PFSK-1 (cell line): ENCODE measurements at regions not wholly inside any gene's neighbourhood (a gene's known extent, or its start where the extent isn't known, plus 50 kb on each side); places are given as distances from the start of the nearest gene placed in this dataset.

ENCODE experiments used
- POLR2AphosphoS5 ChIP-seq: IDR thresholded peaks from 2 replicates; pipeline ENCODE4 v1.6.1; 2012; ENCODE audit warnings: low read depth, mild to moderate bottlenecking, control low read depth, low read length, moderate library complexity
- TAF1 ChIP-seq: IDR thresholded peaks from 2 replicates; pipeline ENCODE4 v1.6.1; 2012; ENCODE audit warnings: low read length, control low read depth, borderline replicate concordance; ENCODE audit not compliant: insufficient read depth
- TF ChIP-seq, protein P1 (sequence below), 2 experiments: IDR thresholded peaks; 2 replicates each; pipeline versions ENCODE4 v1.6.1 to v1.8.0; 2011 to 2012; ENCODE audit warnings: low read depth in 2 of 2, low read length in 2 of 2, control low read depth in 1 of 2, inconsistent platforms in 1 of 2, mild to moderate bottlenecking in 1 of 2, moderate library complexity in 1 of 2; ENCODE audit not compliant: insufficient read depth in 1 of 2

DNA sequence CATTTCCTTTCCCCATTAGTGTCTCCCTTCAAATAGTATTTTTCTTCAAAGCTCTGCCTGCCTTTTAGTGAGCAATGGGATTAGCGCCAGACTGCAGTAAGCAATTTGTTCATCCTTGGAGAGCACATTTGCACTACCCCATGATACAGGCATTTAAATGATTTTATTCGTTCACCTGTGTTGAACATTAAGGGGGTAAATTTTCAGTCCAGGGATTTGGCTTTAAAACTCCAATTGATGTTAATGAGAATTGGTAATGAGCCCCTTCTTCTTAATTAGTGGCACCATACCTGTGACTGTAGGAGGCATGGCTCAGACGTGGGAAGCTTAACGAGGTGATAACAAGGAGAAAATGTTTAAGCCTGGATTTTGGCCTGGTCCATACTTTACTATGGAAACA, 161.4 kb upstream of the NANOGP8 start:
- TF ChIP-seq POLR2AphosphoS5 (no peak), TAF1 (no peak)
- TF ChIP-seq, protein P1, sequence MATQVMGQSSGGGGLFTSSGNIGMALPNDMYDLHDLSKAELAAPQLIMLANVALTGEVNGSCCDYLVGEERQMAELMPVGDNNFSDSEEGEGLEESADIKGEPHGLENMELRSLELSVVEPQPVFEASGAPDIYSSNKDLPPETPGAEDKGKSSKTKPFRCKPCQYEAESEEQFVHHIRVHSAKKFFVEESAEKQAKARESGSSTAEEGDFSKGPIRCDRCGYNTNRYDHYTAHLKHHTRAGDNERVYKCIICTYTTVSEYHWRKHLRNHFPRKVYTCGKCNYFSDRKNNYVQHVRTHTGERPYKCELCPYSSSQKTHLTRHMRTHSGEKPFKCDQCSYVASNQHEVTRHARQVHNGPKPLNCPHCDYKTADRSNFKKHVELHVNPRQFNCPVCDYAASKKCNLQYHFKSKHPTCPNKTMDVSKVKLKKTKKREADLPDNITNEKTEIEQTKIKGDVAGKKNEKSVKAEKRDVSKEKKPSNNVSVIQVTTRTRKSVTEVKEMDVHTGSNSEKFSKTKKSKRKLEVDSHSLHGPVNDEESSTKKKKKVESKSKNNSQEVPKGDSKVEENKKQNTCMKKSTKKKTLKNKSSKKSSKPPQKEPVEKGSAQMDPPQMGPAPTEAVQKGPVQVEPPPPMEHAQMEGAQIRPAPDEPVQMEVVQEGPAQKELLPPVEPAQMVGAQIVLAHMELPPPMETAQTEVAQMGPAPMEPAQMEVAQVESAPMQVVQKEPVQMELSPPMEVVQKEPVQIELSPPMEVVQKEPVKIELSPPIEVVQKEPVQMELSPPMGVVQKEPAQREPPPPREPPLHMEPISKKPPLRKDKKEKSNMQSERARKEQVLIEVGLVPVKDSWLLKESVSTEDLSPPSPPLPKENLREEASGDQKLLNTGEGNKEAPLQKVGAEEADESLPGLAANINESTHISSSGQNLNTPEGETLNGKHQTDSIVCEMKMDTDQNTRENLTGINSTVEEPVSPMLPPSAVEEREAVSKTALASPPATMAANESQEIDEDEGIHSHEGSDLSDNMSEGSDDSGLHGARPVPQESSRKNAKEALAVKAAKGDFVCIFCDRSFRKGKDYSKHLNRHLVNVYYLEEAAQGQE (IDR thresholded peaks at IDR 0.05; ENCODE audit: insufficient read depth in 1 of 2, low read depth in 2 of 2, low read length in 2 of 2): no peak
